RWPE2 (cell line): ENCODE measurements at regions not wholly inside any gene's neighbourhood (a gene's known extent, or its start where the extent isn't known, plus 50 kb on each side); places are given as distances from the start of the nearest gene placed in this dataset.

Experiments used
- ATAC-seq: fragments of 200-7000 bp; cut with Tn5 transposase; 3 replicates; pipeline ENCODE4 v1.9.1; 2021; ENCODE audit warnings: low read depth
- DNase-seq: peaks from one replicate; pipeline ENCODE4 v3.0.0-alpha.2; 2020; ENCODE audit warnings: low spot score
- H3K27ac ChIP-seq: fragments of 450-650 bp; 2 replicates; pipeline ENCODE4 v1.5.1; 2017; ENCODE audit warnings: mild to moderate bottlenecking; ENCODE audit not compliant: poor library complexity, severe bottlenecking
- H3K27me3 ChIP-seq: fragments of 250-450 bp; sonication (Bioruptor Pico); 2 replicates; pipeline ENCODE4 v1.5.1; 2021; ENCODE audit warnings: mild to moderate bottlenecking, moderate library complexity; ENCODE audit not compliant: insufficient read depth, poor library complexity, severe bottlenecking
- H3K36me3 ChIP-seq: fragments of 250-450 bp; sonication (Bioruptor Pico); 2 replicates; pipeline ENCODE4 v1.5.1; 2020; ENCODE audit warnings: low read depth, mild to moderate bottlenecking, moderate library complexity
- H3K4me1 ChIP-seq: fragments of 250-450 bp; sonication (Bioruptor Pico); 2 replicates; pipeline ENCODE4 v1.5.1; 2021; ENCODE audit warnings: mild to moderate bottlenecking, moderate library complexity; ENCODE audit not compliant: insufficient read depth, poor library complexity, severe bottlenecking
- H3K4me3 ChIP-seq: fragments of 250-450 bp; sonication (Bioruptor Pico); 2 replicates; pipeline ENCODE4 v1.5.1; 2021; ENCODE audit warnings: mild to moderate bottlenecking, moderate library complexity; ENCODE audit not compliant: severe bottlenecking
- H3K9me3 ChIP-seq: fragments of 250-450 bp; sonication (Bioruptor Pico); 2 replicates; pipeline ENCODE4 v1.5.1; 2021; ENCODE audit warnings: mild to moderate bottlenecking, moderate library complexity; ENCODE audit not compliant: severe bottlenecking
- CTCF ChIP-seq: fragments of 450-650 bp; IDR thresholded peaks from one replicate; pipeline ENCODE4 v1.5.1; 2017; ENCODE audit warnings: mild to moderate bottlenecking, moderate library complexity; ENCODE audit not compliant: poor library complexity, severe bottlenecking

DNA sequence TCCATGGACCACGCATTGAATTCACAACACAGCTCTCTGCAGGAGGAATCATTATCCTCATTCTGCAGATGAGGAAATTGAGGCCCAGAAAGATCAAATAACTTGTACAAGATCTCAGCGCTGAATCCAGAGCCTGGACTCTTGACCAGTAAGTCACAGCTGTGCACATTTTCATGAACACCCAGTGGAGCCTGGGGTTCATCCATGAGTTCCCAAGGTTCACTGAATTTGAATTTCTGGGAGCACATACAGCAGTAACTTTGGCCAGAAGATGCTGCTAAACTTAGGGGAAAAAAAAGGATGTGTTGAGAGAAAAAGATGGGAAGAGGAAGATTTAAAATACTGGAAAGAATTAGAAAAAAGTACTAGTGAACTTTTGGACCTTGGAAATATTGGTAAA lies 218.7 kb upstream of the PPARGC1A start:
- Histone ChIP-seq H3K9me3 (no peaks in the 10 kb centered on the region), H3K4me3 (no peak overlapping the region), H3K4me1 (no peaks in the 10 kb centered on the region), H3K36me3 (no peaks in the 10 kb centered on the region), H3K27me3 (no peaks in the 10 kb centered on the region), H3K27ac (no peak overlapping the region)
- no peak for DNase-seq
- ATAC-seq, result no peak
- TF ChIP-seq CTCF, result no peak

- Histone ChIP-seq H3K27ac (no peak overlapping the region), H3K4me3 (no peak overlapping the region), H3K4me1 (no peaks in the 10 kb centered on the region), H3K27me3 (no peaks in the 10 kb centered on the region), H3K36me3 (no peaks in the 10 kb centered on the region), H3K9me3 (no peaks in the 10 kb centered on the region)
- ATAC-seq (peak; percentile 87), DNase-seq (no peak)
- TF ChIP-seq CTCF, result no peak
Observed at GRCh38 chr4:24105327-24106038, 215.6 kb upstream of the PPARGC1A start.

DNA sequence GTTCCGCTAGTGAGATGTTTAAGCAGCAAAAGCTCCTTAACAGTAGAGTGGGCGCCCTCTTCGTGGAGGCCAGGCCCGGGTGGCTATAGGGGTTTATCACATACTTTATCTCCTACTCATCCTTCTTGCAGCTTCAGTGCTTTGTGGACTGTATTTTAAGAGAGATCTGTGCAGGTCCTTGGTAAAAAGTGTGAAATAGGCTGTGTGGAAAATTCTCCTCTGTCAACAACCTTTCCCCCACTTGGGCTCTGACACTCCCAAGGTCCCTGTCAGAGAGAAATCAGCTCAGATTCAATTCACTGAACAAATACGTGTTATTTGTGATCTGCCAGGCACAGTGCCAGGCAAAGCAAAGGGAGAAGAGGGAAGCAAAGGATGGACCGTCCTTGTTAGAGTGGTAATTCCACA lies 214.3 kb upstream of the PPARGC1A start:
- H3K9me3 ChIP-seq, result no peaks in the 10 kb centered on the region
- DNase-seq, result no peak
- no peak for TF ChIP-seq CTCF
- H3K27ac ChIP-seq, result no peak overlapping the region
- no peaks in the 10 kb centered on the region for H3K4me1 ChIP-seq
- no peak for ATAC-seq
- H3K27me3 ChIP-seq, result no peaks in the 10 kb centered on the region
- no peaks in the 10 kb centered on the region for H3K36me3 ChIP-seq
- no peak overlapping the region for H3K4me3 ChIP-seq

GRCh38 chr4:24103434-24104157 lies 213.7 kb upstream of the PPARGC1A start:
- DNase-seq (no peak), ATAC-seq (no peak)
- TF ChIP-seq CTCF, result no peak
- Histone ChIP-seq H3K4me3 (no peak overlapping the region), H3K9me3 (no peaks in the 10 kb centered on the region), H3K27ac (no peak overlapping the region), H3K27me3 (no peaks in the 10 kb centered on the region), H3K36me3 (no peaks in the 10 kb centered on the region), H3K4me1 (no peaks in the 10 kb centered on the region)

GRCh38 chr4:24102621-24103020 lies 212.8 kb upstream of the PPARGC1A start:
- no peaks in the 10 kb centered on the region for H3K27me3 ChIP-seq
- DNase-seq, result no peak
- TF ChIP-seq CTCF, result no peak
- H3K27ac ChIP-seq, result no peak overlapping the region
- no peak overlapping the region for H3K4me3 ChIP-seq
- no peak for ATAC-seq
- no peaks in the 10 kb centered on the region for H3K4me1 ChIP-seq
- no peaks in the 10 kb centered on the region for H3K36me3 ChIP-seq
- H3K9me3 ChIP-seq, result no peaks in the 10 kb centered on the region
